ENCODE measurements at regions not wholly inside any gene's neighbourhood (a gene's known extent, or its start where the extent isn't known, plus 50 kb on each side); places are given as distances from the start of the nearest gene placed in this dataset.

GRCh38 chr4:85280963-85281362 lies 194.0 kb upstream of the ARHGAP24 start:
- TF ChIP-seq POLR2A (IDR thresholded peaks at IDR 0.05; ENCODE audit: low read depth): no peak
- TF ChIP-seq, protein P1, sequence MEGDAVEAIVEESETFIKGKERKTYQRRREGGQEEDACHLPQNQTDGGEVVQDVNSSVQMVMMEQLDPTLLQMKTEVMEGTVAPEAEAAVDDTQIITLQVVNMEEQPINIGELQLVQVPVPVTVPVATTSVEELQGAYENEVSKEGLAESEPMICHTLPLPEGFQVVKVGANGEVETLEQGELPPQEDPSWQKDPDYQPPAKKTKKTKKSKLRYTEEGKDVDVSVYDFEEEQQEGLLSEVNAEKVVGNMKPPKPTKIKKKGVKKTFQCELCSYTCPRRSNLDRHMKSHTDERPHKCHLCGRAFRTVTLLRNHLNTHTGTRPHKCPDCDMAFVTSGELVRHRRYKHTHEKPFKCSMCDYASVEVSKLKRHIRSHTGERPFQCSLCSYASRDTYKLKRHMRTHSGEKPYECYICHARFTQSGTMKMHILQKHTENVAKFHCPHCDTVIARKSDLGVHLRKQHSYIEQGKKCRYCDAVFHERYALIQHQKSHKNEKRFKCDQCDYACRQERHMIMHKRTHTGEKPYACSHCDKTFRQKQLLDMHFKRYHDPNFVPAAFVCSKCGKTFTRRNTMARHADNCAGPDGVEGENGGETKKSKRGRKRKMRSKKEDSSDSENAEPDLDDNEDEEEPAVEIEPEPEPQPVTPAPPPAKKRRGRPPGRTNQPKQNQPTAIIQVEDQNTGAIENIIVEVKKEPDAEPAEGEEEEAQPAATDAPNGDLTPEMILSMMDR (IDR thresholded peaks at IDR 0.05): no peak
- TF ChIP-seq POLR2AphosphoS5 (IDR thresholded peaks at IDR 0.05): no peak

Measured in esophagus muscularis mucosa (tissue), 3 donors.